ENCODE measurements at regions not wholly inside any gene's neighbourhood (a gene's known extent, or its start where the extent isn't known, plus 50 kb on each side); places are given as distances from the start of the nearest gene placed in this dataset.
"Not testable (repeated sequence)": the region's sequence is repeated elsewhere in the genome, so short reads cannot be mapped to it uniquely, and the experiment has no call there.

DNA sequence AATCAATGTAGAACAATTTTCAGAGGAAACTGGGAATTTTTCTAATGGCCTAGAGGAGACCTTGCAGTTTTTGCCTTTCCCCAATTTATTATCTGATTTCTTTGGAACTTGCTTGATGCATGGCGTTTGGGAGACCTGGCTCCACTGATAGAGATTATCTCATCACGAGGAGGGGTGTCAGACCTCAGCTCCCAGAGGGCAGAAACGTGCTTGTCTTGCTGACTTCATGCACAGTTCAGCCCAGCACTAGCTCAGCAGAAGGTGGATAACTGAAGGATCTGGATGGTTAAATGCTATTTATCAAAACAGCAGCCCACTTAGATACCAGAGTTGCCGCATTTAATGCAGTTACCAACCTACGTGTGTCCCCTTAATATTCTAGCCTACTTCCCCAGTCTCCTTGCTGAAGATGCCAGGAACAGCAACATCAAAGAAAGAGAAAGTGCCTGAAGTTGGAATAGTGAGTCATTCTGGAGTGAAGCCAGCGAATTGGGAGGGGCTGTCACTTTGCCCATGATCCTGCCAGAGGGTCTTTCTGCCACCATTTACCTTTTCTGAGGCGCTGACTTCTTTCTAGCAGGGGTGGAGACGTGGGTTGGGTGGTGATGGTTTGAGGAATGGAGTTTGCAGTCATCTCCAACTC is 133.5 kb upstream of the CADM1 start:
- no peak for DNase-seq (ENCODE audit: low read depth in 2 of 2)

DNA sequence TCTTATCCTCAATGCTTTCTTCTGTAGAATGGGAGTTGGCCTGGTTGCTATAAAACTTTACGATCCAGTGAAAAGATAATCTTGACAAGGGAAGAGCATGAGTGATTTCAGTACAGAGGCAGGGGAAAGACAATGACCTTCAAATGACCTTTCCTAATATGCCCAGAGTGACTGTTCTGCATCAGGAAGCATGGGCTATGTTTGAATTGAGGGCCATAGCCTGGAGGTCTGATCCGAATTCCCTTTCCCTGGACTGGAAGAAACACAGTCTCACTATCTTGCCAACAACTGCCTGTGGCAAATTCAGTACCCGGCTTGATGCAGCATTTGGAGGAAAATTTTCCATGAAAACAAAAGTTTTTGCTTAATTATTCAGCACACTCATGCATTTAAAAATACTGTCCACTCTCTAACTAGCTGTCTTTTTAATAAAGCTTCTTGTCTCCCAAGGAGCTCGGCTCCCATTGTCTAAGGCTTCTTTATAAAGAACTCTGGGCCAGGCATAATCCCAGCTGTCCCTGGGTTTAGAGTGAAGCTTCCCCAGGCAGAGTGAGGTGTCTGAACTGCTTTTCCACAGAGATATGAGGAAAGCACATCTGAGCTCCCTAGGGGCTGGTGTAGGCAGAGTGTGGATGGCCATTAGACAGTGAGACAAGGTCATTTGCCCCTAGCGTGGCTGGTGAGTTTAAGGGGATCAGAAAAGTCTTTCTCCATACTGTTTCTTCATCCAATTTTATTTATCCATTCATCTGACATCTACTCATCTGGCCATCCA is 132.7 kb upstream of the CADM1 start:
- DNase-seq (ENCODE audit: low read depth in 2 of 2) = no peak

- not testable (repeated sequence) for DNase-seq (ENCODE audit: low read depth in 2 of 2)
These were observed 129.8 kb upstream of the CADM1 start for GRCh38 chr11:115633977-115634376.

DNA sequence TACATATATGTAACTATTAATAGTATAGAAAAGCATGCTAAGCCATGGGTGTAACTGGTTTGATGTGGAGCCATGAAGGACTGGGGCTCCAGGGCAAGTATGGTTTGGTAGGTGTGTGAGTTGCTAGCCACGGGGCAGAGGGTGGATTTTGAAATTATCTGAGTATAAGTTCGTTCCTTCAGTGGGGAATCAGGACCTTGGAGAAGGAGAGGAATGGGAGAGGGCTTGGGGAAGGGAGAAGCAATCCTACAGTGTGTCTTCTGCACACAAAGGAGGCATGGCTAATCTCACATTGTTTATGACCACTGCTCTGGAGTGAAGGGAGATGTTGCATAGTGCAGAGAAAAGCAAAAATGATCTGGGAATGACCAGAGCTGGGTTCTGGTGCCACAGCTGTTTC is 127.8 kb upstream of the CADM1 start:
- no peak for DNase-seq (ENCODE audit: low read depth in 2 of 2)

- DNase-seq (ENCODE audit: low read depth in 2 of 2) = no peak
These were observed 127.4 kb upstream of the CADM1 start for GRCh38 chr11:115631609-115632008.

GRCh38 chr11:115630214-115630613 is 126.0 kb upstream of the CADM1 start:
- DNase-seq (ENCODE audit: low read depth in 2 of 2) = no peak

- no peak for DNase-seq (ENCODE audit: low read depth in 2 of 2)
These were observed 125.3 kb upstream of the CADM1 start for GRCh38 chr11:115629456-115630015.

DNA sequence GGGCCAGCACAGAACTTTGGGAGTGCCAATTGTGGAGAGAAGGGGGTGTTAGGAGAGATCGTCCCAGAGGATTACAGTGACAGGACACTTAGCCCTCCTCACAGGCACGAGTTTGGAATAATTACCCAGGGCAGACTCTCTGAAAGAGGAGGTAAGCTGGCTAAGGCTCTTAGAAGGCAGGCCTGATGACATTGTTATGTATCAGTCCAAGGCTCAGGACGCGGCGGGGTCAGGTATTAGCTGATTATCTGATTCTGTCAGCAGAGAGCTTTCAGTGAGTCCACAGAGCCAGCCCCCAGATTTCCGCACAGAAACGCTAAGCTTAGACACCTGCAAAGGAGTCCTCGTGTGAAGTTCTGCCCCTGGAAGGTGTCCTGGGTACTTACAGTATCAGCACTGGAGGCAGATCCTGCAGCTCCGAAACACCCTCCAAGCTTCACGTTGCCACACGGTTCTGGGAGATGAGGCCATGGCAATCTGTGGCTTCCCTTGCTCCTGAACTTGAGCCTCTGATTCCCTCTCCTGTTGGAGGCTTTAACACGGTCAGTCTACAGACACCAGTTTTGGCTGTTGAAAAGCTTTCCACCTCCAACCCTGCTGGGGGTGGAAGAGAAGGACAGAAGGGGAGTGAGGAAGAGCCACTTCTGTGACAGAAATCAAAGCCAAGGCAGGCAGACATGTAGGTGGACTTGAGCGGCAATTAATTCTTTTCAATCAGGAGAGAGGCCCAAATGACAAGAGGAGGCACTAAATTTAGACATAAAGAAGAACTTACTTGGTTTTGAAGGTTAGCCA is 123.6 kb upstream of the CADM1 start:
- DNase-seq (ENCODE audit: low read depth in 2 of 2) = no peak

- DNase-seq (ENCODE audit: low read depth in 2 of 2) = no peak
These were observed 122.9 kb upstream of the CADM1 start for GRCh38 chr11:115627071-115627470.

GRCh38 chr11:115626414-115626813 is 122.2 kb upstream of the CADM1 start:
- no peak for DNase-seq (ENCODE audit: low read depth in 2 of 2)

GRCh38 chr11:115625502-115625901 is 121.3 kb upstream of the CADM1 start:
- DNase-seq (ENCODE audit: low read depth in 2 of 2) = no peak

- no peak for DNase-seq (ENCODE audit: low read depth in 2 of 2)
These were observed 119.8 kb upstream of the CADM1 start for GRCh38 chr11:115624065-115624464.

DNA sequence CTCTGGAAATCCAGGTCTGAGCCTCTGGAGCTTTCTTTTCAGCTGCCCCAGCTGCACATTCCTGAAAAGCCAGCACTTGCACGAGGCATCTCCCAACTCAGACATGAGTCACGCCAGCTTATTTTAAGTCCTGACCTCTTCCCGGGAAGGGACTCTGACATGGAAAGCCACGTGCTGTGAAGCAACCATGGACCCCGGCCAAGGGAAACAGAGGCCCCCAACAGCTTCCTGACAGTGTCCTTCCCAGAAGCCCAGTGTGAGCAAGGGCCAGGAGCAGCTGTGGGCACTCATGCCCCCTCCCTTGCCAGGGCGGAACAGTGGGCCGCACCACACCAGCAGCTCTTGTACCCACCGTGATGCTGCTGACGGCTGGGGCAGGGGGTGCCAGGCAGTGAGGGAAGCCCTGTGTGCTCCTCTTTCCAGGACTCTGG is 118.8 kb upstream of the CADM1 start:
- no peak for DNase-seq (ENCODE audit: low read depth in 2 of 2)

GRCh38 chr11:115618428-115618827 is 114.2 kb upstream of the CADM1 start:
- DNase-seq (ENCODE audit: low read depth in 2 of 2) = no peak

GRCh38 chr11:115617767-115618166 is 113.6 kb upstream of the CADM1 start:
- no peak for DNase-seq (ENCODE audit: low read depth in 2 of 2)

DNA sequence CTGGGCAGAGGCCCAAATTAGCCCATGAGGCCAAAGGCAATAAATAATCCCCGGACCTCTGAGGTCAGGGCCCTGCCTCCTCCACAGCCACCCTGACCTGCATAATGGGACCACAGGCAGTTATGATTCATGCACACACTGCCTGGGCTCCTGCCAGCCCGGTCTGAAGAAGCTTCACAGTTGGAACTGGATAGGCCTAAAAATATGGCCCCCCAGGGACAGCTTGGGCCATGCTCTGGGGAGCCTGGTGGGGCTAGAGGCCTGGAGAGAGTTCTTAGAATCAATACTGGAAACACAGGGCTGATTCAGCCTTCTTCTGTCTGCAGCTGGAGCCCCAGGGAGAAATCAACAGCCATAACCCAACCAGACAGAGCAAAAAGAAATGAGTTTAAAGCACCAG is 112.8 kb upstream of the CADM1 start:
- DNase-seq (ENCODE audit: low read depth in 2 of 2) = no peak

DNA sequence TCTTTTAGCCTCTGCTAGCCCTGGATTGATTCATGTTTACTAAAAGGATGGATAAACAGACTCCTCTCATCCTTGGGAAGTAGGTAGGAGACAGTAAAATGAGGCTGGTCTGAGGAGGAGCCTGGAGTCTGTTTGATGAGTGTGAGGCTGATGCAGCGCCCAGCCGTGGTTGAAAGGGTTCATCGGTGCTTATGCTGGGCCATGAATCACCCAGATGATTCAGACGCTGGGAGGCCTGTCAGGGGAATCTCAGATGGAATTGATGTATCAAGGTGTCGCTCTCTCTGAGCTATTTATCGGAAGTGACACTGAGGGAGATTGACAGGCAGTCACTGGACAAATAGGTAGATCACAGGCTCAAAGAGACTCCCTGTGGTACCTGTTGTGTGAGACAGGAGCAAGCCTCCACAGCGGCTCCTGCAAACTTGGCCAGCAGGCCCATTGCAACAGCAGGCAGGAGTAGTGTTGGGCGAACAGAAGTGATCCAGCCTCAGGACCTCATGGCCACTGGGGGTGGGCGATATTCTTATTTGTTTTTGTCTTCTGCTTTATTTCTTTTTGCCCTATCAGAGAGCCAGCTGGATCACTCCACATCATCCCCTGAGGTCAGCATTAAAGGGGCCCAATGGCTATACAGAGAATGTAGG is 109.9 kb upstream of the CADM1 start:
- no peak for DNase-seq (ENCODE audit: low read depth in 2 of 2)

- no peak for DNase-seq (ENCODE audit: low read depth in 2 of 2)
These were observed 108.8 kb upstream of the CADM1 start for GRCh38 chr11:115613004-115613403.

- DNase-seq (ENCODE audit: low read depth in 2 of 2) = no peak
These were observed 108.0 kb upstream of the CADM1 start for GRCh38 chr11:115612046-115612730.

GRCh38 chr11:115611343-115611742 is 107.1 kb upstream of the CADM1 start:
- no peak for DNase-seq (ENCODE audit: low read depth in 2 of 2)

DNA sequence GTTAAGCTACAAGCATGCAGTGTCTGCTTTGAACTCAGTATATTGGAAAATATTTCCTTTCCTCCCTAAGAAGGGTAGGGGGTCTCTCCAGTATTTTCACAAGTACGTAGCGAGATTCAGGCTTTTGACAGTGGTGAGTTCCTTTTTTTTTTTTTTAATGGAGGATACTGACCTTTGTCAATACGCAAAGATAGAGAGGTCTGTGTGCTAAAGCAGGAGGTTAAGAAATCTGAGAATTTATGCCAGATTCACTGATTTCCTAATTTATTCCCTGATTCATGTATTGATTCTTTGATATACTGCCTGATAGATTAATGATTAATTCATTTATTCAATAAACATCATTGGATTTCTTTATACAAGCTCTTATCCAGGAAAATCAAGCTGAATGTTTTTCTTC is 106.7 kb upstream of the CADM1 start:
- DNase-seq (ENCODE audit: low read depth in 2 of 2) = no peak

Data from stimulated activated CD4-positive, alpha-beta T cell treated with anti-CD3 and anti-CD28 coated beads, Interleukin-1b, Interleukin-23, amount 100 ng/mL, for 4 hours (primary cell).